HepG2 (cell line): ENCODE measurements at regions not wholly inside any gene's neighbourhood (a gene's known extent, or its start where the extent isn't known, plus 50 kb on each side); places are given as distances from the start of the nearest gene placed in this dataset.
A peak's percentile ranks its signal among the peaks of the same experiment; 100 is the strongest.

Source experiments
- ATAC-seq: fragments of 200-7000 bp; cut with Tn5 transposase; 3 replicates; pipeline ENCODE4 v1.9.1; 2020; ENCODE audit warnings: mild to moderate bottlenecking, moderate library complexity
- BruUV-seq: library from RNA; stranded (reverse); fragments of 400-500 nt; replicated peaks from 2 replicates; lab custom pipeline; 2021; lab: Mats Ljungman, UMichigan
- CTCF ChIA-PET: fragments of 300-600 bp; formaldehyde crosslinking; extraction: SDS; loops from one replicate; lab custom pipeline; 2021; ENCODE audit warnings: low total read pairs, inconsistent platforms, low intra/inter-chr PET ratio; lab: Yijun Ruan, JAX
- POLR2A ChIA-PET: fragments of 350-600 bp; sonication (Branson Sonifier 250); formaldehyde crosslinking; loops from one replicate; lab custom pipeline; 2020; ENCODE audit warnings: antibody characterized with exemption, inconsistent platforms; lab: Yijun Ruan, JAX
- DNase-seq: peaks from one replicate; pipeline ENCODE4 v3.0.0-alpha.2; 2015; ENCODE audit warnings: low spot score
- FAIRE-seq: peaks from 3 replicates; lab custom pipeline; 2011; peaks lifted over from hg19 to GRCh38; lab: Jason Lieb, UNC
- H2AFZ ChIP-seq: one replicate; pipeline ENCODE4 v1.6.1; 2011; ENCODE audit warnings: low read length, inconsistent platforms
- H3K27ac ChIP-seq: fragments of 300-600 bp; 3 replicates; pipeline ENCODE4 v1.8.0; 2011; ENCODE audit warnings: mixed run types, mild to moderate bottlenecking, mixed read lengths, low read length, inconsistent platforms; ENCODE audit not compliant: insufficient read depth; ENCODE audit errors: extremely low read length
- H3K27me3 ChIP-seq, 2 experiments: fragments of 200-600 bp in 1 of 2; 2 replicates in 1 of 2; 3 replicates in 1 of 2; pipeline versions ENCODE4 v1.6.0 to v1.8.0; 2011; ENCODE audit warnings: low read length in 2 of 2, mild to moderate bottlenecking in 2 of 2, moderate library complexity in 2 of 2, inconsistent platforms in 1 of 2; ENCODE audit not compliant: insufficient read depth in 2 of 2, control insufficient read depth in 1 of 2
- H3K36me3 ChIP-seq, 2 experiments: fragments of 200-600 bp in 1 of 2; replicated peaks in 1 of 2; 2 replicates in 1 of 2; 3 replicates in 1 of 2; pipeline versions ENCODE4 v1.5.1 to v1.8.0; 2011; ENCODE audit warnings: low read length in 2 of 2, inconsistent platforms in 1 of 2; ENCODE audit not compliant: insufficient read depth in 2 of 2, control insufficient read depth in 1 of 2
- H3K4me1 ChIP-seq: 2 replicates; pipeline ENCODE4 v1.5.1; 2012; ENCODE audit warnings: low read length, inconsistent platforms; ENCODE audit not compliant: insufficient read depth
- H3K4me2 ChIP-seq: 2 replicates; pipeline ENCODE4 v1.6.0; 2011; ENCODE audit warnings: low read depth, low read length, inconsistent platforms
- H3K4me3 ChIP-seq, 3 experiments: fragments of 200-600 bp in 1 of 3; sonication (generic), shearing (Covaris generic) in 1 of 3; replicated peaks in 1 of 3; 2 replicates each; pipeline ENCODE4 v1.5.1; 2011 to 2016; ENCODE audit warnings: low read length in 3 of 3, inconsistent platforms in 2 of 3, low read depth in 2 of 3, mild to moderate bottlenecking in 2 of 3, control low read depth in 1 of 3, mixed read lengths in 1 of 3; ENCODE audit not compliant: insufficient read depth in 1 of 3
- H3K79me2 ChIP-seq: one replicate; pipeline ENCODE4 v1.6.1; 2011; ENCODE audit warnings: low read length, inconsistent platforms; ENCODE audit not compliant: insufficient read depth
- H3K9ac ChIP-seq: 2 replicates; pipeline ENCODE4 v1.6.0; 2011; ENCODE audit warnings: mild to moderate bottlenecking, low read depth, low read length, inconsistent platforms; ENCODE audit not compliant: insufficient read depth
- H3K9me3 ChIP-seq: 2 replicates; pipeline ENCODE4 v1.5.1; 2012; ENCODE audit warnings: mild to moderate bottlenecking, low read length
- H4K20me1 ChIP-seq: 2 replicates; pipeline ENCODE4 v1.6.0; 2011; ENCODE audit warnings: inconsistent platforms, mild to moderate bottlenecking, low read length, moderate library complexity; ENCODE audit not compliant: insufficient read depth
- HBP1 ChIP-seq: IDR thresholded peaks from 2 replicates; pipeline ENCODE4 v1.6.1; 2016; ENCODE audit warnings: low read depth, control low read depth
- HOXA7 ChIP-seq: sonication (generic); formaldehyde crosslinking; IDR thresholded peaks from 2 replicates; pipeline ENCODE4 v1.8.1; 2022; ENCODE audit warnings: mild to moderate bottlenecking, missing genetic modification reagents, moderate library complexity
- KDM2A ChIP-seq: sonication (generic); formaldehyde crosslinking; IDR thresholded peaks from 2 replicates; pipeline ENCODE4 v1.4.0; 2020; ENCODE audit warnings: low read depth, missing genetic modification reagents, borderline replicate concordance
- MAFF ChIP-seq: IDR thresholded peaks from 2 replicates; pipeline ENCODE4 v1.6.1; 2011; ENCODE audit warnings: low read depth, low read length, improper control_type of control experiment
- MAFK ChIP-seq, 2 experiments: IDR thresholded peaks in 1 of 2; conservative IDR thresholded peaks in 1 of 2; 2 replicates each; pipeline ENCODE4 v1.6.1; 2011; ENCODE audit warnings: improper control_type of control experiment in 2 of 2, low read length in 2 of 2
- NPAS2 ChIP-seq: sonication (generic); formaldehyde crosslinking; IDR thresholded peaks from 2 replicates; pipeline ENCODE4 v1.8.0; 2022; ENCODE audit warnings: mild to moderate bottlenecking, missing genetic modification reagents, borderline replicate concordance
- RFX3 ChIP-seq: IDR thresholded peaks from 2 replicates; pipeline ENCODE4 v1.6.1; 2016; ENCODE audit warnings: missing biosample characterization, missing genetic modification reagents
- RXRA ChIP-seq: sonication (generic); formaldehyde crosslinking; IDR thresholded peaks from 2 replicates; pipeline ENCODE4 v1.5.1; 2020; ENCODE audit warnings: missing genetic modification reagents
- SOX13 ChIP-seq, 3 experiments: fragments of 450-650 bp in 1 of 3; sonication (generic) in 1 of 3; formaldehyde crosslinking in 1 of 3; IDR thresholded peaks in 2 of 3; conservative IDR thresholded peaks in 1 of 3; 2 replicates each; pipeline versions ENCODE4 v1.5.0 to v1.6.1; 2016 to 2020; ENCODE audit warnings: antibody characterized with exemption in 1 of 3, mild to moderate bottlenecking in 1 of 3, missing compliant biosample characterization in 1 of 3, missing genetic modification reagents in 1 of 3, moderate library complexity in 1 of 3
- TBP ChIP-seq: sonication (generic); formaldehyde crosslinking; IDR thresholded peaks from 2 replicates; pipeline ENCODE4 v1.5.0; 2020; ENCODE audit warnings: missing genetic modification reagents
- ZNF775 ChIP-seq: sonication (generic); formaldehyde crosslinking; IDR thresholded peaks from 2 replicates; pipeline ENCODE4 v1.4.0; 2020; ENCODE audit warnings: missing genetic modification reagents, mild to moderate bottlenecking, moderate library complexity, borderline replicate concordance
- WGBS: methylation state at CpG from one replicate; pipeline ENCODE4 v1.1.6; 2017; ENCODE audit warnings: low lambda C conversion rate; 5-methylcytosine and 5-hydroxymethylcytosine counted together
- in situ Hi-C: cut with HindIII; loops from 2 replicates; pipeline ENCODE4 v1.10.0; 2017; ENCODE audit warnings: low pct_unique_long_range_greater_than_20kb; ENCODE audit not compliant: extremely low pct_ligation_motif_present
- intact Hi-C: fragments of 100-400 bp; cut with micrococcal nuclease; formaldehyde crosslinking; loops from one replicate; pipeline ENCODE4 v1.10.0; 2022; ENCODE audit not compliant: unreplicated experiment
- TF ChIP-seq, protein P1 (sequence below): sonication (generic); formaldehyde crosslinking; IDR thresholded peaks from 2 replicates; pipeline ENCODE4 v1.4.0; 2020; ENCODE audit warnings: low read depth, mild to moderate bottlenecking, missing genetic modification reagents

DNA sequence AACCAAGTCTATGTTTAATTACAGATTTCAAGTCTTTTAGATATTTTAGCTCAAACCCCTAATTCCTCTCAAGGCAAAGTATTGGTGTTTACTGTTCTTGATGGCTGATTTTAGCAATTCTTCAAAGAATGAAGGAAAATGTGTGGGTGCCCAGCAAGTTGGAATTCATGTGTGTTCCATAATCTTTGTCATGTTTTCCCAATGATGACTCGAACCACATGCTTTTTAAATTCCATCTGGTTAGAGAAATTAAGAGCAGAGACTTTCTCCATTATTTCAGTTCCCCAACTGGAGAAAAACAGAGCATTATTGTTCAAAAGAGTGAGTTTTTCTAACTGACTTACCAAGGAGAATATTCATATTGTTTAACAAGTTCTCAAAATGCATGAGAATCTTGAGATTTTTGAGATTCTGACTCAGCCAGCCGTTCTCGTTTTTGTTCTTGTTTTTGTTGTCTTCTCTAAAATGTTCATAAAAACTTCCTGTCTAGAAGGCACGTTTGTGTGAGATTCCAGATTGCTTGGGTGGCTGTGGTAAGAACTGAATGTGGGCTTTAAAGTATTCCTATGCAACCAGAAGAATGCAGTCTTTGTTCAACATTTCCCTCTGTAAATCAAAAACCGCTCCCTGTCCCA lies 404.7 kb downstream of the IRS2 start (continued):
- TF ChIP-seq KDM2A = no peak
- no peak for TF ChIP-seq NPAS2 (CRISPR knock-in tag)

- intact Hi-C loops = no loop called here
Observed at GRCh38 chr13:109380457-109380856, 405.9 kb downstream of the IRS2 start.

GRCh38 chr13:109379930-109380329 lies 406.5 kb downstream of the IRS2 start:
- CTCF ChIA-PET = no interaction called here
- H3K4me1 ChIP-seq = no peaks in the 10 kb centered on the region
- H3K9ac ChIP-seq = no peak overlapping the region
- peaks cover 9% of the 10 kb centered on the region; the same call in 1 of the 2 replicates for H3K9me3 ChIP-seq
- no peak overlapping the region for H3K27ac ChIP-seq
- no peaks in the 10 kb centered on the region for H4K20me1 ChIP-seq
- no peak for FAIRE-seq
- H3K27me3 ChIP-seq = no peaks in the 10 kb centered on the region
- no peaks in the 10 kb centered on the region for H3K36me3 ChIP-seq
- ATAC-seq = no peak
- in situ Hi-C loops = no loop called here
- POLR2A ChIA-PET = no interaction called here
- TF ChIP-seq, protein P1, sequence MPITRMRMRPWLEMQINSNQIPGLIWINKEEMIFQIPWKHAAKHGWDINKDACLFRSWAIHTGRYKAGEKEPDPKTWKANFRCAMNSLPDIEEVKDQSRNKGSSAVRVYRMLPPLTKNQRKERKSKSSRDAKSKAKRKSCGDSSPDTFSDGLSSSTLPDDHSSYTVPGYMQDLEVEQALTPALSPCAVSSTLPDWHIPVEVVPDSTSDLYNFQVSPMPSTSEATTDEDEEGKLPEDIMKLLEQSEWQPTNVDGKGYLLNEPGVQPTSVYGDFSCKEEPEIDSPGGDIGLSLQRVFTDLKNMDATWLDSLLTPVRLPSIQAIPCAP (CRISPR knock-in tag) = no peak
- TF ChIP-seq HOXA7 (CRISPR knock-in tag) = no peak
- TF ChIP-seq ZNF775 (CRISPR knock-in tag) = no peak
- no peak for TF ChIP-seq HBP1 (CRISPR knock-in tag)
- TF ChIP-seq TBP (CRISPR knock-in tag) = no peak
- no peaks in the 10 kb centered on the region for H3K79me2 ChIP-seq
- DNase-seq = no peak
- BruUV-seq = no TSS peak
- 0% methylated on average over 3 of the region's 3 CpGs for WGBS
- no peak overlapping the region for H3K4me2 ChIP-seq
- H3K4me3 ChIP-seq = no peak overlapping the region
- no peak overlapping the region for H2AFZ ChIP-seq
- intact Hi-C loops = no loop called here

More at GRCh38 chr13:109380457-109380856, 405.9 kb downstream of the IRS2 start:
- Histone ChIP-seq H3K4me2 (no peak overlapping the region), H3K4me1 (no peaks in the 10 kb centered on the region), H3K27ac (no peak overlapping the region), H3K36me3 (no peaks in the 10 kb centered on the region)
- no peak for DNase-seq
- CTCF ChIA-PET = no interaction called here
- in situ Hi-C loops = no loop called here
- no TSS peak for BruUV-seq
- TF ChIP-seq MAFF = peak; percentile 52
- no peak for TF ChIP-seq SOX13 (IDR thresholded peaks at IDR 0.05)
- no peak for TF ChIP-seq SOX13 (CRISPR knock-in tag; conservative IDR thresholded peaks at IDR 0.05 in 1 of 2, IDR thresholded peaks at IDR 0.05 in 1 of 2)
- no peak for TF ChIP-seq RXRA
- no peak for TF ChIP-seq RFX3
- TF ChIP-seq MAFK (conservative IDR thresholded peaks at IDR 0.05 in 1 of 2, IDR thresholded peaks at IDR 0.05 in 1 of 2; ENCODE audit: low read length in 2 of 2) = peak; percentile 52 to 59
- TF ChIP-seq, all 625 proteins: peak for 2
- POLR2A ChIA-PET = no interaction called here
- Histone ChIP-seq H3K79me2 (no peaks in the 10 kb centered on the region), H3K9me3 (peaks cover 9% of the 10 kb centered on the region; the same call in 1 of the 2 replicates), H3K4me3 (no peak overlapping the region), H4K20me1 (no peaks in the 10 kb centered on the region), H3K9ac (no peak overlapping the region), H3K27me3 (no peaks in the 10 kb centered on the region), H2AFZ (no peak overlapping the region)
- FAIRE-seq = no peak
- 16% methylated on average over 7 of the region's 7 CpGs for WGBS
- ATAC-seq = no peak
